Brain microvascular endothelial cell (primary cell): ENCODE measurements at regions not wholly inside any gene's neighbourhood (a gene's known extent, or its start where the extent isn't known, plus 50 kb on each side); places are given as distances from the start of the nearest gene placed in this dataset.

ENCODE experiments used
- DNase-seq: peaks from one replicate; pipeline ENCODE4 v3.0.0-alpha.2; 2020
- H3K27ac ChIP-seq: fragments of 250-450 bp; sonication (Bioruptor Pico); 2 replicates; pipeline ENCODE4 v1.5.1; 2020; ENCODE audit warnings: mild to moderate bottlenecking, moderate library complexity
- H3K27me3 ChIP-seq: fragments of 250-450 bp; sonication (Bioruptor Pico); replicated peaks from 2 replicates; pipeline ENCODE4 v1.5.1; 2020; ENCODE audit warnings: mild to moderate bottlenecking
- H3K36me3 ChIP-seq: fragments of 250-450 bp; sonication (Bioruptor Pico); replicated peaks from 2 replicates; pipeline ENCODE4 v1.5.1; 2020; ENCODE audit warnings: mild to moderate bottlenecking
- H3K4me3 ChIP-seq: 2 replicates; pipeline ENCODE4 v1.5.1; 2011; ENCODE audit warnings: low read depth, mild to moderate bottlenecking, control low read depth, low read length, moderate library complexity
- CTCF ChIP-seq: IDR thresholded peaks from 2 replicates; pipeline ENCODE4 v1.5.1; 2011; ENCODE audit warnings: low read depth, mild to moderate bottlenecking, moderate library complexity, low read length, control low read depth, inconsistent platforms; ENCODE audit errors: missing control alignments
- in situ Hi-C: cut with HindIII; loops from 2 replicates; pipeline ENCODE4 v1.10.0; 2017; ENCODE audit warnings: low sequenced_read_pairs, low pct_ligation_motif_present

GRCh38 chr5:117454716-117455212, 880.1 kb upstream of the SEMA6A start:
- in situ Hi-C loops, result no loop called here
- no peak for DNase-seq
- TF ChIP-seq CTCF, result peak; percentile 80
- Histone ChIP-seq H3K4me3 (no peak overlapping the region), H3K27ac (no peak overlapping the region), H3K36me3 (no peaks in the 10 kb centered on the region), H3K27me3 (no peaks in the 10 kb centered on the region)

- no peak overlapping the region for H3K27ac ChIP-seq
- no peak overlapping the region for H3K4me3 ChIP-seq
- no peaks in the 10 kb centered on the region for H3K27me3 ChIP-seq
- in situ Hi-C loops, result no loop called here
- no peak for DNase-seq
- no peaks in the 10 kb centered on the region for H3K36me3 ChIP-seq
- TF ChIP-seq CTCF, result no peak
Observed at GRCh38 chr5:117436846-117437245, 862.2 kb upstream of the SEMA6A start.

- Histone ChIP-seq H3K36me3 (no peaks in the 10 kb centered on the region), H3K4me3 (no peak overlapping the region), H3K27ac (no peak overlapping the region), H3K27me3 (no peaks in the 10 kb centered on the region)
- in situ Hi-C loops, result no loop called here
- TF ChIP-seq CTCF, result no peak
- DNase-seq, result no peak
Observed at GRCh38 chr5:117435203-117435602, 860.6 kb upstream of the SEMA6A start.

- in situ Hi-C loops, result no loop called here
- Histone ChIP-seq H3K4me3 (no peak overlapping the region), H3K27me3 (no peaks in the 10 kb centered on the region), H3K27ac (no peak overlapping the region), H3K36me3 (no peaks in the 10 kb centered on the region)
- TF ChIP-seq CTCF, result no peak
- no peak for DNase-seq
Observed at GRCh38 chr5:117434254-117434653, 859.6 kb upstream of the SEMA6A start.

- no peak for DNase-seq
- in situ Hi-C loops, result no loop called here
- Histone ChIP-seq H3K27ac (no peak overlapping the region), H3K36me3 (no peaks in the 10 kb centered on the region), H3K27me3 (no peaks in the 10 kb centered on the region), H3K4me3 (no peak overlapping the region)
- TF ChIP-seq CTCF, result no peak
Observed at GRCh38 chr5:117433818-117434217, 859.2 kb upstream of the SEMA6A start.

- H3K27me3 ChIP-seq, result no peaks in the 10 kb centered on the region
- H3K4me3 ChIP-seq, result no peak overlapping the region
- H3K36me3 ChIP-seq, result no peaks in the 10 kb centered on the region
- no peak overlapping the region for H3K27ac ChIP-seq
- no peak for TF ChIP-seq CTCF
- in situ Hi-C loops, result no loop called here
- no peak for DNase-seq
Observed at GRCh38 chr5:117431091-117431490, 856.5 kb upstream of the SEMA6A start.
